ENCODE measurements at regions not wholly inside any gene's neighbourhood (a gene's known extent, or its start where the extent isn't known, plus 50 kb on each side); places are given as distances from the start of the nearest gene placed in this dataset.
A peak's percentile ranks its signal among the peaks of the same experiment; 100 is the strongest.

DNA sequence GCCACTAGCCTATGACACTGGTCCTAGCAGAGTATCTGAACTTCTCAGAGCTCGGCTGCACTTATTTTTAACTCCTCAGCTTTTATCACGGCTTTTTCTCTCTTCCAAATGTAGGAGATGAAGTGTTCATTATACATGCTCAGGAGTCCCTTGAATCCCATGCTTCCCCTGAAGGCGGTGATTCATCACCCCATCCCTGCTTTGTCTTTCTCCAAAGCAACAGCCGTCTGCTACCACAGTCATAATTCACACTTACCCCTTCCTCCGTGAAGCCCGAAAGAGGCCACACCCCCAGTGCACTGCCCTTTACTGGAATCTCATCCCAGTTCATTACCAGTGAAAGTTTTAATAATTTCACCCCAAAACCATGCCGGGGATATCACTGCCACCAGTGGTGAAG is 301.5 kb upstream of the SHH start:
- H3K23ac ChIP-seq (ENCODE audit: low read depth, low read length, poor library complexity), result no peak overlapping the region
- H4K8ac ChIP-seq (ENCODE audit: low read depth, low read length), result no peak overlapping the region
- H2BK5ac ChIP-seq (ENCODE audit: low read length), result no peak overlapping the region
- H3K4me3 ChIP-seq (ENCODE audit: low read length in 2 of 2), result no peak overlapping the region
- no peak overlapping the region for H3K18ac ChIP-seq (ENCODE audit: low read length)
- H3K9ac ChIP-seq (ENCODE audit: low read depth, low read length, poor library complexity), result no peak overlapping the region
- H3K27me3 ChIP-seq (ENCODE audit: control insufficient read depth in 3 of 3, insufficient read depth in 3 of 3, low read depth in 1 of 3, low read length in 3 of 3), result no peaks in the 10 kb centered on the region
- H3K4me1 ChIP-seq (ENCODE audit: control insufficient read depth in 2 of 2, insufficient read depth in 1 of 2, low read depth in 1 of 2, low read length in 2 of 2), result no peaks in the 10 kb centered on the region
- H3K14ac ChIP-seq (ENCODE audit: low read length), result no peak overlapping the region
- no peaks in the 10 kb centered on the region for H3K9me3 ChIP-seq (replicated peaks in 1 of 2; ENCODE audit: control insufficient read depth in 2 of 2, insufficient read depth in 1 of 2, low read depth in 1 of 2, low read length in 2 of 2)
- no peak overlapping the region for H2AK5ac ChIP-seq (ENCODE audit: low read depth, low read length)
- H2BK12ac ChIP-seq (ENCODE audit: low read length), result no peak overlapping the region
- H4K91ac ChIP-seq (ENCODE audit: low read depth, low read length, poor library complexity), result no peak overlapping the region
- H2BK15ac ChIP-seq (ENCODE audit: low read length), result no peak overlapping the region
- no CpG with 5 or more reads among the region's 7 CpGs for WGBS, 2 donors (ENCODE audit: extremely low coverage in 2 of 2, insufficient read length in 2 of 2, insufficient replicate concordance in 1 of 2)
- H3K4ac ChIP-seq (ENCODE audit: low read length), result no peak overlapping the region
- H3K4me2 ChIP-seq (ENCODE audit: insufficient read depth, low read length, poor library complexity, severe bottlenecking), result no peak overlapping the region
- no peaks in the 10 kb centered on the region for H3K79me1 ChIP-seq (ENCODE audit: low read depth, low read length)
- no peak for DNase-seq (ENCODE audit: low spot score)
- H3K36me3 ChIP-seq (replicated peaks in 1 of 2; ENCODE audit: control insufficient read depth in 2 of 2, insufficient read depth in 2 of 2, low read length in 2 of 2), result no peaks in the 10 kb centered on the region
- no peak overlapping the region for H3K27ac ChIP-seq (replicated peaks; ENCODE audit: low read length)
- no peak overlapping the region for H2BK120ac ChIP-seq (ENCODE audit: low read depth, low read length)
- H2AFZ ChIP-seq (ENCODE audit: low read length), result no peak overlapping the region

DNA sequence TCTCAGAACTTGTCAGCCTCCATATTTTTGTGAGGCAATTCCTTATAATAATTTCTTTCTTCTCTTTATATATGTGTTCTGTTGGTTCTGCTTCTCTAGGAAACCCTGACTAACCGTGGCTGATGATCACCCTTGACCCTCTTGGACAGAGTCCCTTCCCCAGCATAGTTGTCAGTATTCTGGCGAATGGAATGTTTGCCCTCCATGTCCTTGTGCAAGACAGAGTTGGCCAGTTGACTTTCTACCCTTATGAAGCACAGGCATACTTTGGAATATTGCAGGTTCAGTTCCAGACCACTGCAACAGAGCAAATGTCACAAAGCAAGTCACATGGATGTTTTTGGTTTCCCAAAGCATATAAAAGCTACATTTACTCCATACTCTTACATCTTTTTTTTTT is 297.7 kb upstream of the SHH start:
- H3K27ac ChIP-seq (replicated peaks; ENCODE audit: low read length), result no peak overlapping the region
- WGBS, 2 donors (ENCODE audit: extremely low coverage in 2 of 2, insufficient read length in 2 of 2, insufficient replicate concordance in 1 of 2), result no CpG with 5 or more reads among the region's 2 CpGs
- H3K23ac ChIP-seq (ENCODE audit: low read depth, low read length, poor library complexity), result no peak overlapping the region
- H3K9ac ChIP-seq (ENCODE audit: low read depth, low read length, poor library complexity), result no peak overlapping the region
- peaks cover 0 to 3% of the 10 kb centered on the region in 2 donors for H3K4me1 ChIP-seq (ENCODE audit: control insufficient read depth in 2 of 2, insufficient read depth in 1 of 2, low read depth in 1 of 2, low read length in 2 of 2)
- H2BK5ac ChIP-seq (ENCODE audit: low read length), result no peak overlapping the region
- H2BK12ac ChIP-seq (ENCODE audit: low read length), result no peak overlapping the region
- no peaks in the 10 kb centered on the region for H3K79me1 ChIP-seq (ENCODE audit: low read depth, low read length)
- no peak overlapping the region for H3K4me3 ChIP-seq (ENCODE audit: low read length in 2 of 2)
- H3K4me2 ChIP-seq (ENCODE audit: insufficient read depth, low read length, poor library complexity, severe bottlenecking), result no peak overlapping the region
- H2BK15ac ChIP-seq (ENCODE audit: low read length), result no peak overlapping the region
- no peak overlapping the region for H4K91ac ChIP-seq (ENCODE audit: low read depth, low read length, poor library complexity)
- DNase-seq (ENCODE audit: low spot score), result no peak
- H2AFZ ChIP-seq (ENCODE audit: low read length), result no peak overlapping the region
- no peaks in the 10 kb centered on the region for H3K36me3 ChIP-seq (replicated peaks in 1 of 2; ENCODE audit: control insufficient read depth in 2 of 2, insufficient read depth in 2 of 2, low read length in 2 of 2)
- H3K9me3 ChIP-seq (replicated peaks in 1 of 2; ENCODE audit: control insufficient read depth in 2 of 2, insufficient read depth in 1 of 2, low read depth in 1 of 2, low read length in 2 of 2), result no peaks in the 10 kb centered on the region
- H3K18ac ChIP-seq (ENCODE audit: low read length), result no peak overlapping the region
- no peaks in the 10 kb centered on the region for H3K27me3 ChIP-seq (ENCODE audit: control insufficient read depth in 3 of 3, insufficient read depth in 3 of 3, low read depth in 1 of 3, low read length in 3 of 3)
- no peak overlapping the region for H3K4ac ChIP-seq (ENCODE audit: low read length)
- H2BK120ac ChIP-seq (ENCODE audit: low read depth, low read length), result no peak overlapping the region
- H4K8ac ChIP-seq (ENCODE audit: low read depth, low read length), result no peak overlapping the region
- no peak overlapping the region for H3K14ac ChIP-seq (ENCODE audit: low read length)
- no peak overlapping the region for H2AK5ac ChIP-seq (ENCODE audit: low read depth, low read length)

DNA sequence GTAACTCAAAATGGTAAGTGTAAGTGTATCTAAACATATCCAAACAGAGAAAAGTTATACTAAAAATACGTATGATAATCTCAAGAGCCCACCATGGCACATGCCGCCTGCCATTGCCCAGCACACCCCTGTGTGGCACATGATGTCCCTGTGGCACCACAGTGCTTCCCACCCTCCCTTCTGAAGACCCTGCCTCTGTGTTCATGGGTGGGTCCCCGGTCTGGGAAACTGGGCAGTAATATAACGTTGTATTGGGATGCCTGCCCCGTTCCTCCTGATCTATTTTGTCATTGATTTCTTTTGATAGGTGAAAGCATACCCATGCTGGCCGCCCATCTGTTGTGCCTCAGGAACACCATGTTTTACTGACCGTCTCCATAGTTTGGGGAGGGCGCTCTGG is 296.8 kb upstream of the SHH start:
- no peak overlapping the region for H3K18ac ChIP-seq (ENCODE audit: low read length)
- H3K79me1 ChIP-seq (ENCODE audit: low read depth, low read length), result no peaks in the 10 kb centered on the region
- DNase-seq (ENCODE audit: low spot score), result no peak
- H3K36me3 ChIP-seq (replicated peaks in 1 of 2; ENCODE audit: control insufficient read depth in 2 of 2, insufficient read depth in 2 of 2, low read length in 2 of 2), result no peaks in the 10 kb centered on the region
- H4K91ac ChIP-seq (ENCODE audit: low read depth, low read length, poor library complexity), result no peak overlapping the region
- H2AFZ ChIP-seq (ENCODE audit: low read length), result no peak overlapping the region
- H3K4me2 ChIP-seq (ENCODE audit: insufficient read depth, low read length, poor library complexity, severe bottlenecking), result no peak overlapping the region
- no peak overlapping the region for H2BK12ac ChIP-seq (ENCODE audit: low read length)
- H3K4ac ChIP-seq (ENCODE audit: low read length), result no peak overlapping the region
- no peak overlapping the region for H4K8ac ChIP-seq (ENCODE audit: low read depth, low read length)
- no peak overlapping the region for H2BK120ac ChIP-seq (ENCODE audit: low read depth, low read length)
- WGBS, 2 donors (ENCODE audit: extremely low coverage in 2 of 2, insufficient read length in 2 of 2, insufficient replicate concordance in 1 of 2), result no CpG with 5 or more reads among the region's 8 CpGs
- no peaks in the 10 kb centered on the region for H3K27me3 ChIP-seq (ENCODE audit: control insufficient read depth in 3 of 3, insufficient read depth in 3 of 3, low read depth in 1 of 3, low read length in 3 of 3)
- H2AK5ac ChIP-seq (ENCODE audit: low read depth, low read length), result no peak overlapping the region
- no peak overlapping the region for H3K27ac ChIP-seq (replicated peaks; ENCODE audit: low read length)
- peaks cover 0 to 3% of the 10 kb centered on the region in 2 donors for H3K4me1 ChIP-seq (ENCODE audit: control insufficient read depth in 2 of 2, insufficient read depth in 1 of 2, low read depth in 1 of 2, low read length in 2 of 2)
- no peak overlapping the region for H3K4me3 ChIP-seq (ENCODE audit: low read length in 2 of 2)
- H3K9ac ChIP-seq (ENCODE audit: low read depth, low read length, poor library complexity), result no peak overlapping the region
- no peak overlapping the region for H2BK15ac ChIP-seq (ENCODE audit: low read length)
- H3K14ac ChIP-seq (ENCODE audit: low read length), result no peak overlapping the region
- H2BK5ac ChIP-seq (ENCODE audit: low read length), result no peak overlapping the region
- no peaks in the 10 kb centered on the region for H3K9me3 ChIP-seq (replicated peaks in 1 of 2; ENCODE audit: control insufficient read depth in 2 of 2, insufficient read depth in 1 of 2, low read depth in 1 of 2, low read length in 2 of 2)
- no peak overlapping the region for H3K23ac ChIP-seq (ENCODE audit: low read depth, low read length, poor library complexity)

DNA sequence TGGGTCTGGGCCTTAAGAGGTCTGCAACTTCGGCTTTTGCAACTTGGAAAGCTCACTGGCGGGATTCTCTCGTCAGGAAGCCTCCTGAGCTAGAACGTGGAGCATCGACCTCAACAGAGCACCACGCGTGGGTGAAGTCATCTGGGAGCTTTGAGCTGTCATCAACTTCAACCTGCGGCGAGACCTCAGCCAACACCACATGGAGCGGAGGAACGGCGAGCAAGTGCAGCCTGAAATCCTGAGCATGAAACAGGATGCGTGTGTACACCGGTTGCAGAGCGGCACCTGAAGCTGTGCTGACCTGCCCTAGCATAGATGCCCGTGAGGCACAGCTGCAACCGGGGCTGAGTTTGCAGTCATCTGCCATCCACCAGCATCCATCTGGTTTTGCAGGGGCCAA is 295.7 kb upstream of the SHH start:
- WGBS, 2 donors (ENCODE audit: extremely low coverage in 2 of 2, insufficient read length in 2 of 2, insufficient replicate concordance in 1 of 2), result no CpG with 5 or more reads among the region's 17 CpGs

More for the DNA sequence above, 295.7 kb upstream of the SHH start:
- Histone ChIP-seq H3K14ac (ENCODE audit: low read length) (peak overlapping the region; percentile 26), H3K36me3 (replicated peaks in 1 of 2; ENCODE audit: control insufficient read depth in 2 of 2, insufficient read depth in 2 of 2, low read length in 2 of 2) (no peaks in the 10 kb centered on the region), H3K4me2 (ENCODE audit: insufficient read depth, low read length, poor library complexity, severe bottlenecking) (no peak overlapping the region), H3K27me3 (ENCODE audit: control insufficient read depth in 3 of 3, insufficient read depth in 3 of 3, low read depth in 1 of 3, low read length in 3 of 3) (no peaks in the 10 kb centered on the region), H2BK12ac (ENCODE audit: low read length) (no peak overlapping the region), H3K9me3 (replicated peaks in 1 of 2; ENCODE audit: control insufficient read depth in 2 of 2, insufficient read depth in 1 of 2, low read depth in 1 of 2, low read length in 2 of 2) (no peaks in the 10 kb centered on the region), H3K27ac (replicated peaks; ENCODE audit: low read length) (no peak overlapping the region), H3K4me3 (ENCODE audit: low read length in 2 of 2) (peak overlapping the region in 1 of 2 donors; percentile 44), H2BK120ac (ENCODE audit: low read depth, low read length) (peak overlapping the region; percentile 17), H3K23ac (ENCODE audit: low read depth, low read length, poor library complexity) (peak overlapping the region; percentile 18), H3K9ac (ENCODE audit: low read depth, low read length, poor library complexity) (no peak overlapping the region), H2AK5ac (ENCODE audit: low read depth, low read length) (no peak overlapping the region), H2AFZ (ENCODE audit: low read length) (no peak overlapping the region), H2BK15ac (ENCODE audit: low read length) (no peak overlapping the region), H3K18ac (ENCODE audit: low read length) (peak overlapping the region; percentile 48), H4K91ac (ENCODE audit: low read depth, low read length, poor library complexity) (no peak overlapping the region), H2BK5ac (ENCODE audit: low read length) (peak overlapping the region; percentile 68), H4K8ac (ENCODE audit: low read depth, low read length) (no peak overlapping the region), H3K4me1 (ENCODE audit: control insufficient read depth in 2 of 2, insufficient read depth in 1 of 2, low read depth in 1 of 2, low read length in 2 of 2) (peaks cover 0 to 3% of the 10 kb centered on the region in 2 donors), H3K4ac (ENCODE audit: low read length) (peak overlapping the region; percentile 14), H3K79me1 (ENCODE audit: low read depth, low read length) (no peaks in the 10 kb centered on the region)
- no peak for DNase-seq (ENCODE audit: low spot score)
